OCI-LY1 (cell line): ENCODE measurements at regions not wholly inside any gene's neighbourhood (a gene's known extent, or its start where the extent isn't known, plus 50 kb on each side); places are given as distances from the start of the nearest gene placed in this dataset.

Source experiments
- CTCF ChIP-seq: fragments of 200-600 bp; sonication (generic), shearing (Covaris generic); IDR thresholded peaks from 2 replicates; pipeline ENCODE4 v1.5.1; 2017; ENCODE audit warnings: mild to moderate bottlenecking, antibody characterized with exemption, low read length, moderate library complexity, mixed read lengths
- EZH2 ChIP-seq: fragments of 200-600 bp; sonication (generic), shearing (Covaris generic); IDR thresholded peaks from 2 replicates; pipeline ENCODE4 v1.8.0; 2017; ENCODE audit warnings: borderline replicate concordance, mixed run types, mild to moderate bottlenecking, antibody characterized with exemption, low read length, moderate library complexity, mixed read lengths

- TF ChIP-seq CTCF (peak; percentile 24; the same call in 1 of the 2 replicates), EZH2 (no peak)
Observed at GRCh38 chr13:43981091-43981490, 101.4 kb downstream of the LACC1 start.
